ENCODE measurements at regions not wholly inside any gene's neighbourhood (a gene's known extent, or its start where the extent isn't known, plus 50 kb on each side); places are given as distances from the start of the nearest gene placed in this dataset.

DNA sequence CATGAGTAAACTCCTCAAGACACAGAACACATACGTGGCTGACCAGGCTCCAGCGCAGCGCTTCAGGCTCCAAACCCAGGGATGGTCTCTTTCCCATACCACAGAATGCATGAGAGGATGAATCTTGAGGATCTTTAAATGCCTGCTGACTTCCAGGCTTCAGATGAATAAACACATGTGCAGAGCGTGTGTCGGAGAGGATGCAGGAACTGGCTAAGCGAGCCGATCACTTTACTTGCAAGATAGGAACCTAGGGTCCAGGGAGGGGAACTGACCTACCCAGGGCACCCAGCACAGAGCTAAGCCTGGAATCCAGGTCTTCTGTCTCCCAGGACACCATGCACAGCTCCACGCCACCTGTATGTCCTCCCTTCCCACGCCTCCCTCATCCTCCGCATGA, 209.8 kb downstream of the BCL11B start:
- no peak for DNase-seq (ENCODE audit: low spot score)

DNA sequence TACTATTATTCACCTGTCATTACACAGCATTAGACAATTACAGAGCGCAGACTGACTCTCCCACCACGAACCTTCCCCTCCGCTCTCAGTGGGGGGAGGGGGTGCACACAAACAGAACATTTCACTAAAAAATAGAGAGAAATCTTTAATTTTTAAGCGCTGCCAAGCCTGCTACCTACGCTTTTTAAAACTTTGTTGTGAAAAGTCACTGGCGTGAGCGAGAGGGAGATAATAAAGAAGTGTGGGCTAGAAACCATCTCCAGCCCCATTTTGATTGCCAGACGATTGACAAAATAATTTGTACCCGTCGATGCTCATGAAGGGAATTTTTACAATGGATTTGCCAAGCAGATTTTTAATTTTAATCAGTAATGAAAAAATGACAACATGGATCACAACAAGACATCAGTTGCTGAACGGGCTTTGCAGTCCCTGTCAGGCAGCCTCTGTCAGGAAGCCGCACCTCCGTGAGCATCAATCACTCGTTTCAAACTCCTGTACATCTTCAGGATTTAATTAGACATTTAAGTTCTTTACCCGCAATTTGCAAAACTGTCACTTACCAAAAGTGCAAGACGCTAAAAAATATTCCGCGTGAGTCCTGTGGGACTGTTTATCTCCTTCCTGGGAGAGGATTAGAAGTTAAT, 209.1 kb downstream of the BCL11B start:
- no peak for DNase-seq (ENCODE audit: low spot score)

DNA sequence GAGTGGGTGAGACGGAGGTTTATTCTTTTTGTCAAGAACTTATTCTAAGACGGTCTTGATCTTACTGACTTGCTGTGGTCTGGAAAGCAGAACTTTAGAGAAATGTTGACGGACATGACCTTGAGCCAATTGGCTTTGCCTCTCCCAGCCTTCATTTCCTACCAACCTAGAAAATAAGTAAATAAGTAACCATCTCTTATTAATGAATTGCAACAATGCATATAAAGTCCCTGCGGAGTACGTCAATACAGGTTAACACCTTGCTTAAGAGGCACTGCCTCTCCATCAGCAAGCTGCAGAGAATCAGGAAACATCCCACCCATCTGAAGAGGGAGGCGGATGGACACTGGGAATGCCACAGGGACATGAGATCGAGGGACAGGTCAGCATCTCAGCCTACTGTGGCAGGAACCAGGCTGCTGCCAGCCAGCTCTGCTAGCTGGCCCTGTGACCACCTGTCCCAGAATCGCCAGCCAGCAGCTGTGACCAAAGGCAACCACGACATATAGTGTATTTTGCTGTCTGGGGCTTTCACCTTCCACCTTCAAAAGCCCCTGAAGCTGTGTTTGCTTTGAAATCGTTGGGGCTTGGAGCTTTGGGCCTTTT, 208.3 kb downstream of the BCL11B start:
- no peak for DNase-seq (ENCODE audit: low spot score)

DNA sequence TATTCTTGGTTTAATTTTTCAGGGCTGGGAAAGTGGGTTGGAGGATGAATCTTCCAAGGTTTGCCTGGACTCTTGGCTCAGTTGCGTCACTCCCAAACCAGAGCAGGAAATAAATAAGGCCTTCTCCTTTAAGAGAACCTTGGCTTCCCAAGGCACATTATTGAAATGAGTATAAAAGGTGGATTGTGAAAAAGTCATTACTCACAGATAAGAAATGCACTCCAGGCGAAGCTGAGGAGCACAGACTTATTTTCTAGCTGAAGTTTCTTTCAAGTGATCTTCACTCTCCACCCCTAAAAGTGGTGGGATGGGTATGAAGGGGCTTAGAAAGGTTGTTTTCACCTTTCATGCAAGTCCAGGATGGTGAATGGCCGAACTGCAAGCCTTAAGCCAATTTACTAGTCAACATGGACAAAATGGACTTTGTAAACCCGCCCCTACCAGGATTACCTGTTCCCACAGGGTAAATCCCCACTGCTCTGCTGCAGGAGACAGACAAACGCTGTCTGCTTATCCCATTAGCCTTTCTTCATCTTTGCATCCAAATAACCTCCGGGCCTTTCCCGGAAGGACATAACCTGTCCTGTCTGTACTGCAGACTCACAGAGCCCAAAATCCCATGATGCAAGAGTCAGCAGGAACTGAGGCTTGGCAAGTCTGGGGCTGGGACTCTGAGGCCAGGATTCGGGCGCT, 207.6 kb downstream of the BCL11B start:
- no peak for DNase-seq (ENCODE audit: low spot score)

DNA sequence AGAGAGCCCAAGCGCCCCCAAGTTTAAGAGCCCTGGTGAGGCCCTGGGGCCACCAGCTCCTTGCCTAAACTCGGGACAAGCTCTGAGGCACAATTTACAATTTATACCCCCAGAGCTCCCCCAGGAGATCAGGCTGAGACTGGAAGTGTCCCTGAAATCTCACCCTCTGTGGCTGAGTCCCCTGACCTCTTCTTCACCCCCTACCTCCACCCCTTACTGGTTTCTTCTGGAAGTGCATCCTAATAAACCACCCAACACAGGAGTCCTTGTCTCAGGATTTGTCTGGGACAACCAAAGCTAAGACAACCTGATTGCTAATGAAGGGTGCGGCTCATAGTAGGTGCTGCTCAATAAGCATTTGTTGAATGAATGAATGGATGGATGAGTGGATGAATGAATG, 206.4 kb downstream of the BCL11B start:
- DNase-seq (ENCODE audit: low spot score): no peak

DNA sequence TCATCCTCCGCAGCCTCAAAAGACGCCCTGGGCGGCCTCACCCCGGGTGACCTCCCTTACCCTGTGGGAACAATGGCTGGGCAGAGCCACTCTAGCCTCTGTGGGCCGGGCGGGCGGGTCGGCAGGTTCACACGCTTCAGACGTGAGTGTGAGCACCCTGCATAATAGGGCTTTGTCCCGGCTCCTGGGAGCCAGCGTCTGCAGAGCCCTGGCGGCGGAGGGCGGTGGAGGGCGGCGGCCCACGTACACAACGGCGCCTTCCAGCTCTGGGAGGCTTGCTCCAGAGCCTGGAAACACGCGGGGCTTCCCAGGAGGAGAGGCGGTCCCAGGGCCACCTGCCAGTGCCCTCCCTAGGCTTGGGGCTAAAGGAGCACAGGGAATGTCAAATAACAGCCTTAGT, 205.6 kb downstream of the BCL11B start:
- no peak for DNase-seq (ENCODE audit: low spot score)

DNA sequence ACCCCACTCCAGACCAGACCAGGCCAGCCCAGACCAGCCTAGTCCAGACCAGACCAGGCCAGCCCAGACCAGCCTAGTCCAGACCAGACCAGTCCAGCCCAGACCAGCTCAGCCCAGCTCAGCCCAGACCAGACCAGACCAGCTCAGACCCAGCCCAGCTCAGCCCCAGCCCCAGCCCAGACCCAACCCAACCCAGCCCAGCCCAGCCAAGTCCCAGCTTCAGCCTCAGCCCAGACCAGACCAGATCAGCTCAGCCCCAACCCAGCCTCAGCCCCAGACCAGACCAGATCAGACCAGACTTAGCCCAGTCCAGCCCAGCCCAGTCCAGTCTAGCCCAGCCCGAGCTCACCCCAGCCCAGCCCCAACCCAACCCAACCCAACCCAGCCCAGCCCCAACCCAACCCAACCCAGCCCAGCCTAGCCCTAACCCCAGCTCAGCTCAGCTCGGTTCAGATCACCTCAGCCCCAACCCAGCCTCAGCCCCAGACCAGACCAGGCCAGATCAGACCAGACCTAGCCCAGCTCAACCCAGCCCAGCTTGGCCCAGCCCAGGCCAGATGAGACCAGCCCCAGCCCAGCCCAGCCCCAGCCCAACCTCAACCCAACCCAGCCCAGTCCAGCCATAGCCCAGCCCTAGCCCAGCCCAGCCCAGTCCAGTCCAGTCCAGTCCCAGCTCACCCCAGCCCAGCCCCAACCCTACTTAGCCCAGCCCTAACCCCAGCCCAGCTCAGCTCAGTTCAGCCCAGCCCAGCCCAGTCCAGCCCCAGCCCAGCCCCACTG, 204.7 kb downstream of the BCL11B start:
- DNase-seq (ENCODE audit: low spot score): no peak

DNA sequence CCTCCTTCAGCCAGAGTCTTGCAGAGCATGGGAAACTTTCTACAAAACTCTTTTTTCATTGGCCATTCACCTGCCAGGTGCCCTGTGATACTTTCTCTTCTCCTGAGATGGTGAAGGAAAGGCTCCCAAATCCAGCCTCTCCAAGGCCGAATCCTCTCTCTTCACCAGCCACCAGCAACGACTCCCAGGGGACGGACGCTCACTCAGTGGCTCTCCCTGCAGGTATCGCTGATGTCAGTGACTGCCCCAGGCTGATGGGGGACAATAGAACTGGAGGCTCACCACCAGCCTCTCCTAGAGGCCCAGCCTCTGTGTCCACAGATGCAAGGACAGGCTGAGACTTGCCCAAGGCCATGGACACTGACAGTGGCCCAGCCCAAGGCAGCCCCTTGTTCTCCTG, 204.1 kb downstream of the BCL11B start:
- DNase-seq (ENCODE audit: low spot score): no peak

DNA sequence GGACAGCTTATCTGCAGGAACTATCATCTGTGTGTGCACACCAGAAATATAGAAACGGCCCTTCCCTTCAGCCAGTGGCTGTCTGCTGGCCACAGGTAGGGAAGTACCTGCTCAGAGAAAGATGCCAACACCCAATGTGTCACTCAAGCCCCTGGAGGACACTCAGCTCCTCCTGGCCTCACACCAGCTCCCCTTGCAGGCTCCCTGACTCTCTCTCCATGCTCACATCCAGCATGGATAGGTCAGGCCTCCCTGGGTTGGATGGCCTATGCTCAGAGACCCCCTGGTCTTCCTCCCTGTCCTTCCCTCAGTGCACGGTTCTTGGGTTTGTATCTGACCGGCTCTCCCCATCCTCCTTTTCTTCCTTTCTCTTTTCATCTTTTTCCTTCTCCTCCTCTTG, 202.1 kb downstream of the BCL11B start:
- DNase-seq (ENCODE audit: low spot score): no peak

DNA sequence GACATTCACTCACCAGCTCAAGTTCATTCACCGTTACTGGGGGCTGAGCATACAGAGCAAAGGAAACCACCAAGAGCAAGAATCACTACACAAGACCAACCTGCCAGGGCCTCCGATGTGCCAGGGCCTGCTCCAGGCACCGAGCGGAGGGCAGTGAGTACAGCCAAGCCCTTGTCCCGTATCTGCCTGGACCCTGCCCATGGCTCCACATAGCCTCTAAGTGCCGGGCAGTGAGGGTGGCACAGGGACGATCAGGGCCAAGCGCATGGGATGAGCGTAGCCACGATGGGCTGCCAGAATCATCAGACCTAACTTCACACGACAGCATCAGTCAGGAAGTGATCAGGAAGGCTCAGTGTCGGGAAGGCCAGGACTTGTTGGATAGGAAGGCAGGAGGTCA, 199.6 kb downstream of the BCL11B start:
- no peak for DNase-seq (ENCODE audit: low spot score)

DNA sequence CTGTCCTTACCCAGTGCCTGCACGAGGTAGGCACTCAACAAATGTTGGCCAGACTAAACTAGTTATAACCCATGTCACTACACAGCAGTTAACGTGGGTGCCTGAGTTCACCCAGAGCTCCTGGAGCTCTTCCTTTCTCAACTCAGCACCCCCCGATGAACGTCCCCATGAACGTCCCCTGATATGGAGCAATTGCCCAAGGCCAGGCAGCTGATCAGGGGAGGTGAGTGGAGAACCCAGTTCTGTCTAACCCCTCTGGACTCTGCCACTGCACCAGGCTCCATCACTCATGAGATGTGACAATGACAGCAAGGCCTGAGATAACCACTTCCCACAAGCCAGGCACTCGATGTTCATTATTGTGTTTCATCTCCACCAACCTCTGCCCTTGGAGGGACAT, 199.0 kb downstream of the BCL11B start:
- no peak for DNase-seq (ENCODE audit: low spot score)

DNA sequence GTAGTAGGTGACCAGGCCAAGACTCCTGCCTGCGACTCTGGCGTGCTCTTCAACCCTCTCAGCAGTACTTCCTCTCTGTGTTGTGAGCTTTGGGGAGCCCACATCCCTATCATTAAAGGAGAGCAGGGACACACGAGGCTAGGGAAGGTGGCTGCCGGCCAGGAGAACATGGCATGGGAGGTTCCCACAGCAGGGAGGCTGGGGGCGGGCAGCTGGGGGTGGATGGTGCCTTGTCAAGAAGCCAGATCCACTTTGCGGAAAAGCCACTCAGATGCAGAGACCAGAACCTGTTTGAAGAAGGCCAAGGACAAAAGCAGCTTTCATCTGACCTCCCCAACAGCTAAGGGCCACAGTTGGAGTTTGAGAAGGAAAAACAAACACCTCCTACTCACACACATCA, 198.6 kb downstream of the BCL11B start:
- no peak for DNase-seq (ENCODE audit: low spot score)

DNA sequence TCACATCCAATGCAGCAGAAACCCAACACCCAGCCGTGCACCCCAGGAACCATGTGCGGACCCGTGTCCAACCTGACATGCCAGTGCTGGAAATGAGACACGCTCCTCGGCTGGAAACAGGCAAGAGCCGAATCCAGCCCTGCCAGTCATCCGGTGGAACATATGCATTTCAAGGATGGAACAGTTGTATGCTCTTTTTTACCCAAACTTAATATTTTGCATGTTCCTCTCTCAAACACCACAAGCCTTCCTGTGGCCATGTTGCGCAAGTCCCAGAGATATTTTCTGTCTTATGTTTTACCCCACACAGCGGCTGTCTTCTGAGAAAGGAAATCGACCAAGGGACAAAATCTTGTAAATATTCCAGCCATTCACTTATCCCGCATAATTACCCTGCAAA, 196.9 kb downstream of the BCL11B start:
- no peak for DNase-seq (ENCODE audit: low spot score)

DNA sequence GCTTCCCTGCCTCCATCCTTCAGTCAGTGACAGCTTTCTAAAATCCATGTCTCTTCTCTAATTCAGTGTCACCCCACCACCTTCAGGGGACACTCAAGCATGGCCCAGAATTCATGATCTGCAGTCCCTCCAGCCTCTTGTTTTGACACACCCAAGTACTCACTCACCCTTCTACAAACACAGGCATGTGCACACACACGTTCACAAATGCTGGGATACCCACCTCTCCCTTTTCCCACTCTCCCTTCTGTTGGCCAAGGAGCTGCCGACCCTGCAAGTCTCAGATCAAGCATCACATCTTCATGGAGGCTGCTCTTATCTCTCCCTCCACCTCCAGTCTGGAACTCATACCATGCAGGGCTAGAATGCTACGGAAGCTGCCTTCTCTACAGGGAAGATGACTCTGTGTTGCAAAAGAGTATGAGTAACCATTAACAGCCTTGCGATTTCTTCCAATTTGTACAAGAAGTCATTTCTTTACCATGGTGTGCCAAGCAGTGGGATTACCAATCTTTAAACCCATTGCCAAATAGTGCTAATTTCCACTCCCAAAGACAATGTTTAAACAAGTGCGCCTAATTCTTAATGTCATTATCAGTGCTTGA, 196.1 kb downstream of the BCL11B start:
- no peak for DNase-seq (ENCODE audit: low spot score)

DNA sequence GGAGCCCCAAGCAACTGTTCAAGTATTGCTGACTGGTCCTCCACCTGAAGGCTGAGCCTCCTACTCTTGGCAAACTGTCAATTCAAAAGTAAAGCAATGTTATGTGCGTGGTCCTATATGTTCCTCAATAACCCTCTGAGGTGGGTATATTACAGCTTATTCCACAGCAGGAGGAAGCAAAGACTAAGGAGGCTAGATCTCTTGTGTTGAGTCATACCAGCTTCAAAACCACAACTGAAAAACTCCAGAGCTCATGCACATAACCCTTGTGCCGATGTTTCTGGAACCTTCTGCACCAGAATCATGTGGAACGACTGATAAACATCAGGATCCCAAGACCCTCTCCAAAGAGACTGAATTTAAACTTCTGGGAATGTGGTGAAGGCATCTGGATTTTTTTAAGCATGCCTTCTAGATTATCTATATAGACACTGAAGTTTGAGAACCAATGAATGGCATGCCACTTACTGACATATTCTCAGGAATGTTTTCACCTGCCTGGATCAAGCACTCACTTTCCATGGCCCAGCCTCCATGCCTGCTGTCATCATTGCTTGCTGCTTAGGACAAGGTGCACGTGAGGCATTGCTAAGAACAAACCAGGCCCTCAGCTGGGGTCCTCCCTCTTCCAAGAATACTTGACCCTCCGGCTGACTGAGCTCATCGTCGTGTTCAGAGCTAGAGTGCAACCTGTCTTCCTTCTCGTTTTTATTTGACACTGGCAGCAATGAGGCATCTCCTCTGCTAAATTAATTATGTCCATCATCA, 194.7 kb downstream of the BCL11B start:
- no peak for DNase-seq (ENCODE audit: low spot score)

DNA sequence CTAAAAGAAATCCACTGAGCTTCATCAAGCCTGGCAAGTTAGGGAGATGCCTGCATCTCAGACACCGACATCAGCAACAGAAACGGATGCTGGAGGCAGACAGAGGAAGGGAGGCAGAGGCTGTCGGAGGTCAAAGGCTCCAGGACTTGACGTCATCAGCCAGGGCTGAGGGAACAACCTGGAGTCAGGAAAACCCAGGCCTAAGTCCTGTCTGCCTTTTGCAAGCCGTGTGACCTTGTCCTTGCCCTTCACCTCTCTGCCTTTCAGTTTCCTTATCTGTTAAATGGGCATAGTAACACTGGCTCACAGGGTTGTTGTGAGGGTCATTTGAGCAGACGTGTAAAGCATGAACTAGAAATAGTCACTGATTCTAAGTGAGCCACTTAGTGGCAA, 194.2 kb downstream of the BCL11B start:
- no peak for DNase-seq (ENCODE audit: low spot score)

DNA sequence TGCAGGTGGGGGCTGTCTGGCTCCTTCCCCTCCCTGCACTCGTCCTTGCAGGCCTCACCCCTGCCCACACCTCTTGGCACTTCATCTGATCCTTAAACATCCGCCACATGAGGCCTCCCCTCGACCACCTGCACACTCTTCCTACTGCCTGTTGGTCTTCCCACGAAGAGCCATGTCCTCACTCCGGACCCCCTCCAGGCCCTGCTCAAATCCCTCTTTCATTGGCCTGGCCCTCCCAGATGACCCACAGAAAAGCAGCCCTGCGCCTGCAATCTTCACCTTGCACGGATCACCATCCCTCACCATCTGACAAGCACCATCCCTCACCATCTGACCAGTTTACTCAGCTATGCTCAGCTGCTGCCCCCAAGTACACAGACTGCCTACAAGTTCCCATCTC, 193.6 kb downstream of the BCL11B start:
- DNase-seq (ENCODE audit: low spot score): no peak

DNA sequence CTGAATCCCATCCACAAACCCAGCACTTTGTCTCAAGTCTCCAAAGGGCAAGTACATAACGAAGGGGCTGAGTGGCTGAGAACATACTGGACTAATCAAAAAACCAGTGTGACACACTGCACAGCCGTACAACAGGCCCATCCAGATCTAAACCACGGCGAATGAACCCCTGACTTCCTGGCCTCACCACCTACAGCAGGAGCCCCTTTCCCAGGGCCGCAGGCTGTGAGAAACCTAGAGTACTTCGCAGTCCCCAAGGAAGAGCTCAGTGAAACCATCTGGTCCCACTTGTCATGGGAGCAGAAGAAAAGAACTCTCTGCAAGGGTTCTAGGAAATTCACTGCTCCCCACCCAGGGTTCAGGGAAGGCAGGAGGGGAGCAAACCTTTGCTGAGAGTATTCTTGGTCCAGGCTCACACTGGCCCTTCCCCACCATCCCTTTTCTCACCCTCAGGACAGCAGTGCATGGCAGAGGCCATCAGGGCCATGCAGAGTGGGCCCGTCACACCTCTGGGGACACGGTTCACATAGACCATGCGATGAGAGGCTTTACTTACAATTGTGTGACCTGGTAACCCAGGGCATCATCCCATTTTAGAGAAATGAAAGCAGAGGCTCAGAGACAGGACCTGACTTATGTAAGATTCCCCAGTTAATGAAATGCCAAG, 192.8 kb downstream of the BCL11B start:
- no peak for DNase-seq (ENCODE audit: low spot score)

DNA sequence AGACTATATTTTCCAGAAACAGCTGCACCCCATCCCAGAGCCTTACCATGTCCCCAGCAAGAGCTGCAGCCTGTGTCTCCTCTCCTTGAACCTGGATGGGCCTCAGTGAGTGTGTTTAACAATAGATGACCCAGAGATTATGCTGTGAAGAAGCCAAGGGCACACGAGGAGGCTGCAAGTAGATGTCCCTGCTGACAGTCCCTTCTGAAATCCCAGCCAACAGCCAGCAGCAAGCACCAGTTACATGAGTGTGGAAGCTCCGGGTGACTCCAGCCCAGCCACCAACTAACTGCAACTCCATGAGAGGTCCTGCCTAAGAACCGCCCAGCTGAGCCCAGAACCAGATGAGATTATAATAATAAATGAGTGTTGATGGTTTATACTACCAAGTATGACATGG, 191.7 kb downstream of the BCL11B start:
- DNase-seq (ENCODE audit: low spot score): no peak

DNA sequence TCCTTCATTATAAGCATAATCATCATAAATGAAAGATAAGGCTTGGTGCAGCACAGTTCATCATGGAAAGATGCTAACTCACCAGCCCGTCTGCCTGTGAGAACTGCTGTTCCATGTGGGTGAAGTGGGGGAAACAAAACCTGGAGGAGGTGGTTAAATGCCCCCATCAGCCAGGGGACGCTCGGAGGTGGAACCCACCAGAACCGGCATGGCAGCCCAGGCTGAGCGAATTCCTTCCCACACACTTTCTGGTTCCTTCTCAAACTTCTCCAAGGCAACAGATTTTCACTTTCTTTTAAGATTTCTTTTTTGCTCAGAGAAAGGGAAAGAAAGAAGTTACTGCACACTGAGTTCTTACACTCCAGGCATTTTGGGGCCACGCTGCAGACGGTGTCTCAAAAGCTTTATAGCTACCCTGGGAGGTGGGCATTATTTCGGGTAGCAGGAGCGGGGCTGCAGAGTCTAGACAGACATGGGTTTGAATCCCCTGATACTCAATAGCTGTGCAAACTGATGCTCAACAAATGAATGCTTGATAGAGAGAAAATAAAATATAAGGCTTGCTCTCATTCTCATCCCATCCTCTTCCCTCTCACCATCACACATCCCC, 190.7 kb downstream of the BCL11B start:
- no peak for DNase-seq (ENCODE audit: low spot score)

DNA sequence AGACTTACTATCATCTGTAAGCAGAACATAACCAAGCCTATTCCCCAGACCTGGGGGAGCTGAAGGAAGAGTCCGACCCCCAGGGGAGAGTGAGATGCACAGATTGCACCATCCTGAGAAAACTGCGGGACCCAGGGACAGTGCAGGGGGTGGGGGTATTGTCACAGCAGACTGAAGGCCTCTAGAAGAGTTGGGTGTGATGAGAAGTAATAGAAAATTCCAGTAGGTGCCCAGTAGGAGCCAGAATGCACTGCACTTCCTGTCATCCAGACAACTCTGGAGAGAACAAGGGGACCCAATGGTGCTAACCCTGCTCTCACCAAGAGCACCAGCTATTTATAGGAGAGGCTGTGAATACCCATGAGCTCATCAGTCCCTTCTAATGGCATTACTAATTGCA, 190.1 kb downstream of the BCL11B start:
- no peak for DNase-seq (ENCODE audit: low spot score)
